Ovary (tissue), 7 donors: ENCODE measurements at regions not wholly inside any gene's neighbourhood (a gene's known extent, or its start where the extent isn't known, plus 50 kb on each side); places are given as distances from the start of the nearest gene placed in this dataset.

Source experiments
- DNase-seq, 5 donors: peaks; one replicate each; pipeline ENCODE4 v3.0.0-alpha.2; 2019 to 2020
- H3K27ac ChIP-seq, 2 donors: fragments of 200-600 bp; one replicate each; pipeline versions ENCODE4 v1.5.1 to v1.8.0; 2019 to 2022
- H3K27me3 ChIP-seq: fragments of 200-600 bp; one replicate; pipeline ENCODE4 v1.8.0; 2022
- H3K36me3 ChIP-seq: fragments of 200-600 bp; sonication (generic); one replicate; pipeline ENCODE4 v1.5.1; 2019
- H3K4me1 ChIP-seq: one replicate; pipeline ENCODE4 v1.8.1; 2013; ENCODE audit warnings: mild to moderate bottlenecking, moderate library complexity; ENCODE audit not compliant: insufficient read depth
- H3K4me3 ChIP-seq: fragments of 200-600 bp; sonication (generic); one replicate; pipeline ENCODE4 v1.5.1; 2017
- H3K9me3 ChIP-seq, 2 donors: fragments of 200-600 bp in 1 of 2; sonication (generic) in 1 of 2; one replicate each; pipeline versions ENCODE4 v1.5.1 to v1.8.1; 2013 to 2019; ENCODE audit warnings: mild to moderate bottlenecking in 1 of 2, moderate library complexity in 1 of 2
- EP300 ChIP-seq: sonication (generic); formaldehyde crosslinking; IDR thresholded peaks from one replicate; pipeline ENCODE4 v1.6.1; 2017; ENCODE audit warnings: antibody characterized with exemption
- POLR2A ChIP-seq: fragments of 450-650 bp; IDR thresholded peaks from one replicate; pipeline ENCODE4 v1.6.1; 2017; ENCODE audit warnings: antibody characterized with exemption, mild to moderate bottlenecking, moderate library complexity
- WGBS, 3 donors: extraction: QIAGEN DNeasy Blood & Tissue Kit in 1 of 3; methylation state at CpG; one replicate each; pipeline versions ENCODE4 v1.1.5 to v1.1.7; 2013 to 2017; 5-methylcytosine and 5-hydroxymethylcytosine counted together
- intact Hi-C, 4 donors: fragments of 100-400 bp; cut with DNase I; formaldehyde crosslinking; loops; one replicate each; pipeline versions ENCODE4 v1.11.0 to v1.15.1; 2022 to 2023
- TF ChIP-seq, protein P1 (sequence below), 3 donors: fragments of 450-650 bp in 2 of 3; fragments of 200-600 bp in 1 of 3; IDR thresholded peaks; one replicate each; pipeline versions ENCODE4 v1.5.1 to v1.8.0; 2016 to 2022; ENCODE audit warnings: antibody characterized with exemption in 3 of 3, mild to moderate bottlenecking in 1 of 3
- donor health status: DM: no; HTN: no; CAD: no; lungs with moderate emphysema.
- donor health status: DM: no; HTN: no; CAD: no.
- donor health status: Bipolar disorder and iron deficiency.
- donor health status: DM: no; HTN: no; CAD: no.
- donor health status: DM: yes; HTN: yes; CAD: no.

DNA sequence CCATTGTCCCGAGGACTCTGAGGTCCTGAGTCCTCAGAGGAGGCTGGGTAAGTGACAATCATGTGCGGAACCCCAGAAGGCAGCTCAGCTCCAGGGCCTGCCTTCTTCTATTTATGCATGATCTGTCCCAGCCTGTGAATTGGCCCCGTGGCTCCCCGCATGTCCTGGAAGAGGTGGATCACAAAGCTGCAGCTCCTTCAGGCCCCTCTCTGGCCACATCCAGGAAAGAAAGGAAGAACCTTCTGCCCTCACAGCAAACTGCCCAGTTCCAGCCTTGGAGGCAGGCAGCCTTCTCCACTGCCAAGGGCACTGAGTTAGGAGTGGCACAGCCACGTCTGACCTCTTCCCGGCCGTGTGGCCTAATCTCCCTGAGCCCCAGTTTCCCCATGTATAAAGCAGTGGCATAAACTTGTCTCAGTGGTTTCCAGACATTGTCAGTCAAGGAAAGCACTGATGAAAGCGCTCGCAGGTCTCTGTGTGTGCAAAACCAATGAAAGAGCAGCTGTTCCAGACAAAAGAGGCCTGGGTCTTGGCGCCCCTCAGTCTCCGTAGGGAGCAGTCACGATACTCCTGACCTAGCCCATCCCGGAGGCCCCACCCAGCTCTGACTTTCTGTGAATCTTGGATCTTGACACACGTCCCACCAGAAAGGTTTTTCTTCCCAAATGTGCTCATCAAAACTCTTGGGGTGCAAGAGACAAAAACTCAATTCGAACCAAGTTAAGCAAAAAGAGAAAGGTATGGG lies 497.3 kb downstream of the SHQ1 start:
- H3K9me3 ChIP-seq: no peaks in the 10 kb centered on the region
- no peak overlapping the region for H3K27ac ChIP-seq
- intact Hi-C loops: loop anchor here in 1 of 4 donors (2.0 to 5.0 kb wide), 2 partner anchors 28 to 671 kb away; no protein-coding TSS in a partner anchor
- DNase-seq: no peak
- TF ChIP-seq EP300 (no peak), POLR2A (no peak)
- TF ChIP-seq, protein P1, sequence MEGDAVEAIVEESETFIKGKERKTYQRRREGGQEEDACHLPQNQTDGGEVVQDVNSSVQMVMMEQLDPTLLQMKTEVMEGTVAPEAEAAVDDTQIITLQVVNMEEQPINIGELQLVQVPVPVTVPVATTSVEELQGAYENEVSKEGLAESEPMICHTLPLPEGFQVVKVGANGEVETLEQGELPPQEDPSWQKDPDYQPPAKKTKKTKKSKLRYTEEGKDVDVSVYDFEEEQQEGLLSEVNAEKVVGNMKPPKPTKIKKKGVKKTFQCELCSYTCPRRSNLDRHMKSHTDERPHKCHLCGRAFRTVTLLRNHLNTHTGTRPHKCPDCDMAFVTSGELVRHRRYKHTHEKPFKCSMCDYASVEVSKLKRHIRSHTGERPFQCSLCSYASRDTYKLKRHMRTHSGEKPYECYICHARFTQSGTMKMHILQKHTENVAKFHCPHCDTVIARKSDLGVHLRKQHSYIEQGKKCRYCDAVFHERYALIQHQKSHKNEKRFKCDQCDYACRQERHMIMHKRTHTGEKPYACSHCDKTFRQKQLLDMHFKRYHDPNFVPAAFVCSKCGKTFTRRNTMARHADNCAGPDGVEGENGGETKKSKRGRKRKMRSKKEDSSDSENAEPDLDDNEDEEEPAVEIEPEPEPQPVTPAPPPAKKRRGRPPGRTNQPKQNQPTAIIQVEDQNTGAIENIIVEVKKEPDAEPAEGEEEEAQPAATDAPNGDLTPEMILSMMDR (IDR thresholded peaks at IDR 0.05): no peak
- H3K4me3 ChIP-seq: no peak overlapping the region
- H3K4me1 ChIP-seq: no peaks in the 10 kb centered on the region
- no peaks in the 10 kb centered on the region for H3K27me3 ChIP-seq
- H3K36me3 ChIP-seq: no peaks in the 10 kb centered on the region
- WGBS, 3 donors: 85 to 92% (median 91%) methylated on average over 15 of the region's 15 CpGs

DNA sequence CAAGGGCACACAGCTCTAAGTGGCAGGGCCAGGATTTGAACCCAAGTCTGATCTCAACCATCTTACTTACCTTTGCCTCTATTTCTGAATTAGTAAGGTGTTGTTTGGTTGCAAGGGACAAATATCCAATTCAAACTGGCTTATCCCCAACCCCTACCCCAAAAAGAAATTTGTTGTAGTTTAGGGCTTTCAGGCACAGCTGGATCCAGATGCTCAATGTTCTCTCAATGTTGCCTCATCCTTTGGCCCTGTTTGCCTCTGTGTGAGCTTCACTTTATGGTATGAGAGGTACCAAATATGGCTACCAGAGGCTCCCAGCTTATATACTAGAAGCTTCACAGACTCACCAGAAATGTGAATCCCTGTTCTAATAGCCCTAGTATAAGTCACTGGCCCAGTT lies 499.9 kb downstream of the SHQ1 start:
- intact Hi-C loops: no loop called here
- Histone ChIP-seq H3K27ac (no peak overlapping the region), H3K4me3 (no peak overlapping the region), H3K36me3 (no peaks in the 10 kb centered on the region), H3K27me3 (no peaks in the 10 kb centered on the region), H3K9me3 (no peaks in the 10 kb centered on the region), H3K4me1 (no peaks in the 10 kb centered on the region)
- DNase-seq: no peak
- TF ChIP-seq POLR2A: no peak
- TF ChIP-seq EP300: no peak
- TF ChIP-seq, protein P1 (IDR thresholded peaks at IDR 0.05): no peak

DNA sequence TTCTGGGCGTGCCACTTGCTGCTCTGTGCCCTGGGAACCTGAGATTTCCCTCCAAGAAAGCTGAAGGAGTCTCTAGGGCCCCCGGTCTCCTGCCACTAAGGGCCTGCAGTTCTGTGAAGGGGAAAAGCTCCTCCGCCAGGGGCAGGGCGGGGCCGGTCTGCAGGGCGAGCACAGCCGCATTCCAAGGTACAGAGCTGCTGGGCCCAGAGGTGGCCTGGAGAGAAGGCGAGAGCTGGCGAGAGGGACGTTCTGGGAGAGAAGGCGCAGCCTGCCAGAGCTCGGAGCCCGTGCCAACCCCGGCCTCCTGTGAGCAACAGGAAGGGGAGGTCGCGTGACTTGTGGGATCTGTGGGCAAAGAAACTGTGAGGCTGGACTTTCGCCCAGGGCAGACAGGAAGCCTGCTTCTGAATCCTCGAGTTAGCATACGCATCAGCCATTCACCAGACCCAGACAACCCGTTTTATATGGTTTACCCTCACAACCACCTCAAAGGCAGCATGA lies 500.4 kb downstream of the SHQ1 start:
- no peaks in the 10 kb centered on the region for H3K4me1 ChIP-seq
- TF ChIP-seq POLR2A (no peak), EP300 (no peak)
- TF ChIP-seq, protein P1 (IDR thresholded peaks at IDR 0.05): no peak
- H3K4me3 ChIP-seq: no peak overlapping the region
- 79 to 86% (median 82%) methylated on average over 20 of the region's 20 CpGs for WGBS, 3 donors
- no peaks in the 10 kb centered on the region for H3K36me3 ChIP-seq
- no peaks in the 10 kb centered on the region for H3K9me3 ChIP-seq
- H3K27ac ChIP-seq: no peak overlapping the region
- no peaks in the 10 kb centered on the region for H3K27me3 ChIP-seq
- DNase-seq: peak in 2 of 5 donors; percentile 49 to 63
- intact Hi-C loops: no loop called here

DNA sequence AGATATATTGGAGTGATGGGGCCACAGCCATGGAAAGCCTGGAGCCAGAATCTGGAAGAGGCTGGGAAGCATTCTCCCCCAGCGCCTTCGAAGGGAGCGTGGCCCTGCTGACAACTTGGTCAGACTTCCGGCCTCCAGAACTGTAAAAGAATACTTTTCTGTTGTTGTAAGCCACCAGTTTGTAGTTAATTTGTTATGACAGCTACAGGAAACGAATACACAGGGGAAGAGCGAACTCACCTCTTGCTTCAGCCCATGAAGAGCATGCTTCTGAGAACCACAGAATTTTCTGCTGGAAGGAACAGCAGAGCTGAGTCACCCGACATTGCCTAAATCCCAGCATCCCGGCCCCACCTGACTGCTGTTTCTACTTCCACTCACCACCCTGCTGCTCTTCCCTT lies 501.7 kb downstream of the SHQ1 start:
- no peaks in the 10 kb centered on the region for H3K27me3 ChIP-seq
- DNase-seq: no peak
- intact Hi-C loops: no loop called here
- no peak overlapping the region for H3K27ac ChIP-seq
- no peaks in the 10 kb centered on the region for H3K9me3 ChIP-seq
- TF ChIP-seq, protein P1 (IDR thresholded peaks at IDR 0.05): no peak
- TF ChIP-seq POLR2A (no peak), EP300 (no peak)
- no peaks in the 10 kb centered on the region for H3K36me3 ChIP-seq
- H3K4me3 ChIP-seq: no peak overlapping the region
- no peaks in the 10 kb centered on the region for H3K4me1 ChIP-seq
- 50 to 73% (median 64%) methylated on average over 8 of the region's 8 CpGs for WGBS, 3 donors
